CD4-positive, alpha-beta memory T cell (primary cell): ENCODE measurements at regions not wholly inside any gene's neighbourhood (a gene's known extent, or its start where the extent isn't known, plus 50 kb on each side); places are given as distances from the start of the nearest gene placed in this dataset.

Source experiments
- CTCF ChIA-PET: fragments of 350-600 bp; sonication (Branson Sonifier 250); formaldehyde crosslinking; loops from one replicate; lab custom pipeline; 2021; ENCODE audit warnings: inconsistent platforms; ENCODE audit not compliant: partially characterized antibody; lab: Charles Lee
- POLR2A ChIA-PET: fragments of 350-600 bp; sonication (Branson Sonifier 250); formaldehyde crosslinking; loops from one replicate; lab custom pipeline; 2021; ENCODE audit not compliant: partially characterized antibody; lab: Charles Lee
- DNase-seq, 5 donors: peaks; one replicate each; pipeline versions ENCODE4 v3.0.0 to v3.0.0-alpha.2; 2020 to 2022; ENCODE audit warnings: mixed read lengths in 1 of 5
- H3K27ac ChIP-seq: one replicate; pipeline ENCODE4 v1.7.0; 2013; ENCODE audit warnings: low read depth, low read length
- H3K27me3 ChIP-seq: 2 replicates; pipeline ENCODE4 v1.7.0; 2013; ENCODE audit warnings: mild to moderate bottlenecking, low read length, moderate library complexity; ENCODE audit not compliant: insufficient read depth
- H3K36me3 ChIP-seq: 2 replicates; pipeline ENCODE4 v1.7.0; 2013; ENCODE audit warnings: mild to moderate bottlenecking, low read length, moderate library complexity; ENCODE audit not compliant: insufficient read depth
- H3K4me1 ChIP-seq: 2 replicates; pipeline ENCODE4 v1.7.0; 2013; ENCODE audit warnings: mild to moderate bottlenecking, low read length, moderate library complexity; ENCODE audit not compliant: insufficient read depth
- H3K4me3 ChIP-seq, 2 donors: one replicate each; pipeline ENCODE4 v1.7.0; 2013; ENCODE audit warnings: low read length in 2 of 2, mild to moderate bottlenecking in 1 of 2
- H3K9me3 ChIP-seq, 2 donors: one replicate each; pipeline ENCODE4 v1.7.0; 2013; ENCODE audit warnings: low read length in 2 of 2, control low read depth in 1 of 2; ENCODE audit not compliant: control insufficient read depth in 1 of 2
- H3K27ac Mint-ChIP-seq, 7 donors: one replicate each; pipeline ENCODE4 v1.8.0; 2020 to 2021; ENCODE audit warnings: mixed read lengths in 7 of 7, mild to moderate bottlenecking in 6 of 7, inconsistent platforms in 3 of 7, moderate library complexity in 3 of 7
- H3K27me3 Mint-ChIP-seq, 2 donors: one replicate each; pipeline ENCODE4 v1.8.0; 2020 to 2021; ENCODE audit warnings: mixed read lengths in 2 of 2
- H3K36me3 Mint-ChIP-seq, 2 donors: one replicate each; pipeline ENCODE4 v1.8.0; 2020 to 2021; ENCODE audit warnings: mixed read lengths in 2 of 2, inconsistent platforms in 1 of 2, mild to moderate bottlenecking in 1 of 2
- H3K4me1 Mint-ChIP-seq, 4 donors: one replicate each; pipeline ENCODE4 v1.8.0; 2020 to 2021; ENCODE audit warnings: mixed read lengths in 4 of 4, mild to moderate bottlenecking in 1 of 4
- H3K4me3 Mint-ChIP-seq, 8 donors: one replicate each; pipeline ENCODE4 v1.8.0; 2020 to 2021; ENCODE audit warnings: mixed read lengths in 8 of 8, mild to moderate bottlenecking in 7 of 8, moderate library complexity in 6 of 8, inconsistent platforms in 3 of 8
- H3K9me3 Mint-ChIP-seq, 8 donors: one replicate each; pipeline ENCODE4 v1.8.0; 2020 to 2021; ENCODE audit warnings: mixed read lengths in 8 of 8, mild to moderate bottlenecking in 5 of 8, inconsistent platforms in 3 of 8, moderate library complexity in 1 of 8
- intact Hi-C: fragments of 100-400 bp; cut with micrococcal nuclease; formaldehyde crosslinking; loops from one replicate; pipeline ENCODE4 v1.15.1; 2023

GRCh38 chr18:34550902-34551301 lies 159.2 kb upstream of the DTNA start:
- H3K9me3 Mint-ChIP-seq, result peaks cover 0 to 7% (median 1%) of the 10 kb centered on the region in 8 donors
- H3K27ac ChIP-seq, result no peak overlapping the region
- no peaks in the 10 kb centered on the region for H3K4me1 Mint-ChIP-seq

GRCh38 chr18:34551824-34552223 lies 158.3 kb upstream of the DTNA start:
- Mint-ChIP-seq H3K4me1 (no peaks in the 10 kb centered on the region), H3K36me3 (no peaks in the 10 kb centered on the region), H3K4me3 (no peak overlapping the region), H3K27ac (no peak overlapping the region), H3K9me3 (peaks cover 0 to 7% (median 0%) of the 10 kb centered on the region in 8 donors), H3K27me3 (no peaks in the 10 kb centered on the region)
- Histone ChIP-seq H3K4me3 (no peak overlapping the region), H3K27ac (no peak overlapping the region), H3K27me3 (no peaks in the 10 kb centered on the region), H3K36me3 (no peaks in the 10 kb centered on the region), H3K4me1 (no peaks in the 10 kb centered on the region), H3K9me3 (no peaks in the 10 kb centered on the region)
- POLR2A ChIA-PET, result no interaction called here
- CTCF ChIA-PET, result no interaction called here
- intact Hi-C loops, result no loop called here
- no peak for DNase-seq

More at GRCh38 chr18:34550902-34551301, 159.2 kb upstream of the DTNA start:
- CTCF ChIA-PET, result no interaction called here
- Histone ChIP-seq H3K36me3 (no peaks in the 10 kb centered on the region), H3K4me3 (no peak overlapping the region), H3K27me3 (no peaks in the 10 kb centered on the region), H3K4me1 (no peaks in the 10 kb centered on the region), H3K9me3 (no peaks in the 10 kb centered on the region)
- no peak for DNase-seq
- intact Hi-C loops, result no loop called here
- no peaks in the 10 kb centered on the region for H3K27me3 Mint-ChIP-seq
- H3K27ac Mint-ChIP-seq, result no peak overlapping the region
- H3K4me3 Mint-ChIP-seq, result no peak overlapping the region
- no peaks in the 10 kb centered on the region for H3K36me3 Mint-ChIP-seq
- POLR2A ChIA-PET, result no interaction called here

- Histone ChIP-seq H3K4me1 (no peaks in the 10 kb centered on the region), H3K9me3 (no peaks in the 10 kb centered on the region), H3K27ac (no peak overlapping the region), H3K36me3 (no peaks in the 10 kb centered on the region), H3K27me3 (no peaks in the 10 kb centered on the region), H3K4me3 (no peak overlapping the region)
- peaks cover 0 to 10% (median 3%) of the 10 kb centered on the region in 8 donors for H3K9me3 Mint-ChIP-seq
- H3K4me3 Mint-ChIP-seq, result no peak overlapping the region
- H3K4me1 Mint-ChIP-seq, result no peaks in the 10 kb centered on the region
- no peaks in the 10 kb centered on the region for H3K36me3 Mint-ChIP-seq
- ChIA-PET POLR2A (no interaction called here), CTCF (no interaction called here)
- intact Hi-C loops, result no loop called here
- no peak for DNase-seq
- no peaks in the 10 kb centered on the region for H3K27me3 Mint-ChIP-seq
- H3K27ac Mint-ChIP-seq, result no peak overlapping the region
Observed at GRCh38 chr18:34562252-34562870, 147.7 kb upstream of the DTNA start.

GRCh38 chr18:34567857-34568256 lies 142.2 kb upstream of the DTNA start:
- H3K36me3 ChIP-seq, result no peaks in the 10 kb centered on the region
- H3K27me3 ChIP-seq, result no peaks in the 10 kb centered on the region
- H3K4me3 ChIP-seq, result no peak overlapping the region
- Mint-ChIP-seq H3K9me3 (peaks cover 0 to 6% (median 0%) of the 10 kb centered on the region in 8 donors), H3K27ac (no peak overlapping the region), H3K27me3 (no peaks in the 10 kb centered on the region), H3K36me3 (no peaks in the 10 kb centered on the region), H3K4me1 (no peaks in the 10 kb centered on the region), H3K4me3 (no peak overlapping the region)
- POLR2A ChIA-PET, result no interaction called here
- DNase-seq, result no peak
- intact Hi-C loops, result no loop called here
- no peaks in the 10 kb centered on the region for H3K4me1 ChIP-seq
- no peaks in the 10 kb centered on the region for H3K9me3 ChIP-seq
- CTCF ChIA-PET, result no interaction called here
- H3K27ac ChIP-seq, result no peak overlapping the region

GRCh38 chr18:34576622-34577021 lies 133.5 kb upstream of the DTNA start:
- Mint-ChIP-seq H3K9me3 (peaks cover 2 to 16% (median 5%) of the 10 kb centered on the region in 8 donors), H3K36me3 (no peaks in the 10 kb centered on the region), H3K27me3 (no peaks in the 10 kb centered on the region), H3K4me1 (no peaks in the 10 kb centered on the region), H3K27ac (no peak overlapping the region), H3K4me3 (no peak overlapping the region)
- POLR2A ChIA-PET, result no interaction called here
- no peaks in the 10 kb centered on the region for H3K4me1 ChIP-seq
- H3K27ac ChIP-seq, result no peak overlapping the region
- intact Hi-C loops, result no loop called here
- no peaks in the 10 kb centered on the region for H3K9me3 ChIP-seq
- no peaks in the 10 kb centered on the region for H3K27me3 ChIP-seq
- H3K4me3 ChIP-seq, result no peak overlapping the region
- no peak for DNase-seq
- CTCF ChIA-PET, result no interaction called here
- no peaks in the 10 kb centered on the region for H3K36me3 ChIP-seq

- Histone ChIP-seq H3K9me3 (no peaks in the 10 kb centered on the region), H3K27me3 (no peaks in the 10 kb centered on the region), H3K36me3 (no peaks in the 10 kb centered on the region), H3K4me1 (no peaks in the 10 kb centered on the region), H3K27ac (no peak overlapping the region), H3K4me3 (no peak overlapping the region)
- ChIA-PET CTCF (no interaction called here), POLR2A (no interaction called here)
- H3K4me3 Mint-ChIP-seq, result no peak overlapping the region
- no peak overlapping the region for H3K27ac Mint-ChIP-seq
- H3K9me3 Mint-ChIP-seq, result peaks cover 2 to 12% (median 7%) of the 10 kb centered on the region in 8 donors
- intact Hi-C loops, result no loop called here
- H3K27me3 Mint-ChIP-seq, result no peaks in the 10 kb centered on the region
- no peaks in the 10 kb centered on the region for H3K36me3 Mint-ChIP-seq
- no peak for DNase-seq
- H3K4me1 Mint-ChIP-seq, result no peaks in the 10 kb centered on the region
Observed at GRCh38 chr18:34583895-34584294, 126.2 kb upstream of the DTNA start.

GRCh38 chr18:34590503-34590902 lies 119.6 kb upstream of the DTNA start:
- H3K4me1 ChIP-seq, result no peaks in the 10 kb centered on the region
- H3K27me3 ChIP-seq, result no peaks in the 10 kb centered on the region
- CTCF ChIA-PET, result no interaction called here
- POLR2A ChIA-PET, result no interaction called here
- no peaks in the 10 kb centered on the region for H3K36me3 Mint-ChIP-seq
- H3K9me3 ChIP-seq, result no peaks in the 10 kb centered on the region
- H3K36me3 ChIP-seq, result no peaks in the 10 kb centered on the region
- H3K27ac ChIP-seq, result no peak overlapping the region
- DNase-seq, result no peak
- peaks cover 0 to 2% (median 0%) of the 10 kb centered on the region in 8 donors for H3K9me3 Mint-ChIP-seq
- H3K4me3 Mint-ChIP-seq, result no peak overlapping the region
- H3K4me3 ChIP-seq, result no peak overlapping the region
- intact Hi-C loops, result no loop called here
- H3K4me1 Mint-ChIP-seq, result peaks cover 0 to 2% (median 0%) of the 10 kb centered on the region in 4 donors
- H3K27me3 Mint-ChIP-seq, result no peaks in the 10 kb centered on the region
- no peak overlapping the region for H3K27ac Mint-ChIP-seq
